NB4 (cell line): ENCODE measurements at regions not wholly inside any gene's neighbourhood (a gene's known extent, or its start where the extent isn't known, plus 50 kb on each side); places are given as distances from the start of the nearest gene placed in this dataset.

Experiments used
- MYC ChIP-seq: IDR thresholded peaks from 2 replicates; pipeline ENCODE4 v1.6.1; 2011; ENCODE audit warnings: low read depth, low read length
- POLR2A ChIP-seq: IDR thresholded peaks from 2 replicates; pipeline ENCODE4 v1.6.1; 2011; ENCODE audit warnings: mild to moderate bottlenecking; ENCODE audit not compliant: insufficient read length; ENCODE audit errors: extremely low read depth
- TF ChIP-seq, protein P1 (sequence below): IDR thresholded peaks from one replicate; pipeline ENCODE4 v1.5.1; 2012; ENCODE audit warnings: low read depth, low read length

DNA sequence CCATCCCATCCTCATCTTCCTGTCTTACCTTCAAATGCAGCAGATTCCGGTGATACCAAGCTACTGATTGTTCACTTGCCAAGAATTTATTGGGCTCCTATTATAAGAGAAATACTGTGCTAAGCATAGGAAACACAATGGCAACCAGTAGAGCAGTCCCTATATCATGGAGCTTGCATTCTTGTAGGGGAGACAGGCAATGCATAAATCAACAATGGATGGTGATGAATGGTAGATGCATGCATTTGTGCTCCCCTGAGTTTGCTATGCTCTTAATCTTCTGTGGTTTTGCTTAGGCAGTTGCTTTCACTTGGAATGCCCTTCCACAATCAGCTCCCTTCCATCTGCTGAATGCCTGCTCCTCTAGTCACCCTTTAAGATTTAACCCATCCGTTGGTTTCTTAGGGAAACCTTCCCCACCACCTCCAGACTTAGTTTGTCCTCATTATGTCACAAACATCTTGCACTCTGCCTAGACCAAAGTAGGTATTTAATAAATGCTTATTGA is 200.2 kb upstream of the TOX3 start:
- TF ChIP-seq, protein P1, sequence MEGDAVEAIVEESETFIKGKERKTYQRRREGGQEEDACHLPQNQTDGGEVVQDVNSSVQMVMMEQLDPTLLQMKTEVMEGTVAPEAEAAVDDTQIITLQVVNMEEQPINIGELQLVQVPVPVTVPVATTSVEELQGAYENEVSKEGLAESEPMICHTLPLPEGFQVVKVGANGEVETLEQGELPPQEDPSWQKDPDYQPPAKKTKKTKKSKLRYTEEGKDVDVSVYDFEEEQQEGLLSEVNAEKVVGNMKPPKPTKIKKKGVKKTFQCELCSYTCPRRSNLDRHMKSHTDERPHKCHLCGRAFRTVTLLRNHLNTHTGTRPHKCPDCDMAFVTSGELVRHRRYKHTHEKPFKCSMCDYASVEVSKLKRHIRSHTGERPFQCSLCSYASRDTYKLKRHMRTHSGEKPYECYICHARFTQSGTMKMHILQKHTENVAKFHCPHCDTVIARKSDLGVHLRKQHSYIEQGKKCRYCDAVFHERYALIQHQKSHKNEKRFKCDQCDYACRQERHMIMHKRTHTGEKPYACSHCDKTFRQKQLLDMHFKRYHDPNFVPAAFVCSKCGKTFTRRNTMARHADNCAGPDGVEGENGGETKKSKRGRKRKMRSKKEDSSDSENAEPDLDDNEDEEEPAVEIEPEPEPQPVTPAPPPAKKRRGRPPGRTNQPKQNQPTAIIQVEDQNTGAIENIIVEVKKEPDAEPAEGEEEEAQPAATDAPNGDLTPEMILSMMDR: no peak
- TF ChIP-seq POLR2A (no peak), MYC (no peak)
